ENCODE measurements at regions not wholly inside any gene's neighbourhood (a gene's known extent, or its start where the extent isn't known, plus 50 kb on each side); places are given as distances from the start of the nearest gene placed in this dataset.

DNA sequence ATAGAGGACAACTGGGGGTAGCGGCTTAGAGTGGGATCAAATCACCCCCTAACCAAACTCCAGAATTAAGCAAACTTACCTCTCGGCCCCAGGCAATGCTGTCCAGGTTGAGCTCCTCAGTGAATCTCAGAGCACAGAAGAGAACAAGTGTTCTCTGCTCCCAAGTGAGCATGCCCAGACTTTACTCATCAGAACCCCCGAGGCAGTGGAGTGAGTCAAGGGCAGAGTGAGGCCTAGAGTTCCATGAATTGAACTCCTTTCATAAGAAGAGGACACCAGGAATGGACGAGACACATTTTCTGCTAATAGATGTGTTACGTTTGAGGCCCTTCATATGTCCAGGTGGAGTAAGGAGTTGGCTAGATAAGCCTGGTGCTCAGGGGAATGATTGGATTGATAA lies 134.0 kb upstream of the DTNBP1 start:
- no peaks in the 10 kb centered on the region for H3K79me2 ChIP-seq (ENCODE audit: insufficient read depth, low read length)
- H3K9me3 ChIP-seq (replicated peaks in 1 of 2; ENCODE audit: control insufficient read depth in 1 of 2, insufficient read depth in 1 of 2, low read length in 2 of 2), result peaks cover 13 to 20% of the 10 kb centered on the region in 2 donors
- H3K27ac ChIP-seq (ENCODE audit: low read depth in 1 of 2, low read length in 2 of 2), result no peak overlapping the region
- Mint-ChIP-seq H3K9me3 (peaks cover 14 to 28% (median 20%) of the 10 kb centered on the region in 7 donors), H3K27ac (no peak overlapping the region), H3K4me3 (no peak overlapping the region), H3K4me1 (peaks cover 24% of the 10 kb centered on the region), H3K27me3 (ENCODE audit: low read depth in 3 of 3) (peaks cover 0 to 1% (median 0%) of the 10 kb centered on the region in 3 donors), H3K36me3 (peaks cover 2 to 6% of the 10 kb centered on the region in 2 donors)
- no peak overlapping the region for H2AFZ ChIP-seq (ENCODE audit: insufficient read depth, low read depth, low read length, poor library complexity, severe bottlenecking)
- H3K27me3 ChIP-seq (ENCODE audit: control insufficient read depth in 2 of 2, insufficient read depth in 2 of 2, low read length in 2 of 2), result no peaks in the 10 kb centered on the region
- H3K4me2 ChIP-seq (replicated peaks; ENCODE audit: extremely low read depth, low read length, poor library complexity, severe bottlenecking), result no peak overlapping the region
- WGBS (ENCODE audit: insufficient coverage), result 100% methylated on average over 1 of the region's 5 CpGs
- H3K36me3 ChIP-seq (replicated peaks in 1 of 2; ENCODE audit: control insufficient read depth in 1 of 2, insufficient read depth in 2 of 2, low read length in 2 of 2), result no peaks in the 10 kb centered on the region
- no peak overlapping the region for H3K9ac ChIP-seq (ENCODE audit: insufficient read depth, low read length, poor library complexity, severe bottlenecking)
- H3K4me1 ChIP-seq (ENCODE audit: control insufficient read depth in 1 of 2, insufficient read depth in 2 of 2, low read length in 2 of 2), result peaks cover 13 to 15% of the 10 kb centered on the region in 2 donors
- TF ChIP-seq, protein P1, sequence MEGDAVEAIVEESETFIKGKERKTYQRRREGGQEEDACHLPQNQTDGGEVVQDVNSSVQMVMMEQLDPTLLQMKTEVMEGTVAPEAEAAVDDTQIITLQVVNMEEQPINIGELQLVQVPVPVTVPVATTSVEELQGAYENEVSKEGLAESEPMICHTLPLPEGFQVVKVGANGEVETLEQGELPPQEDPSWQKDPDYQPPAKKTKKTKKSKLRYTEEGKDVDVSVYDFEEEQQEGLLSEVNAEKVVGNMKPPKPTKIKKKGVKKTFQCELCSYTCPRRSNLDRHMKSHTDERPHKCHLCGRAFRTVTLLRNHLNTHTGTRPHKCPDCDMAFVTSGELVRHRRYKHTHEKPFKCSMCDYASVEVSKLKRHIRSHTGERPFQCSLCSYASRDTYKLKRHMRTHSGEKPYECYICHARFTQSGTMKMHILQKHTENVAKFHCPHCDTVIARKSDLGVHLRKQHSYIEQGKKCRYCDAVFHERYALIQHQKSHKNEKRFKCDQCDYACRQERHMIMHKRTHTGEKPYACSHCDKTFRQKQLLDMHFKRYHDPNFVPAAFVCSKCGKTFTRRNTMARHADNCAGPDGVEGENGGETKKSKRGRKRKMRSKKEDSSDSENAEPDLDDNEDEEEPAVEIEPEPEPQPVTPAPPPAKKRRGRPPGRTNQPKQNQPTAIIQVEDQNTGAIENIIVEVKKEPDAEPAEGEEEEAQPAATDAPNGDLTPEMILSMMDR (IDR thresholded peaks at IDR 0.05), result no peak
- H4K20me1 ChIP-seq (ENCODE audit: insufficient read depth, low read length), result no peaks in the 10 kb centered on the region
- H3K4me3 ChIP-seq (replicated peaks in 1 of 3; ENCODE audit: low read depth in 2 of 3, low read length in 3 of 3), result no peak overlapping the region
- intact Hi-C loops (cut with micrococcal nuclease), result no loop called here
- DNase-seq, result no peak

DNA sequence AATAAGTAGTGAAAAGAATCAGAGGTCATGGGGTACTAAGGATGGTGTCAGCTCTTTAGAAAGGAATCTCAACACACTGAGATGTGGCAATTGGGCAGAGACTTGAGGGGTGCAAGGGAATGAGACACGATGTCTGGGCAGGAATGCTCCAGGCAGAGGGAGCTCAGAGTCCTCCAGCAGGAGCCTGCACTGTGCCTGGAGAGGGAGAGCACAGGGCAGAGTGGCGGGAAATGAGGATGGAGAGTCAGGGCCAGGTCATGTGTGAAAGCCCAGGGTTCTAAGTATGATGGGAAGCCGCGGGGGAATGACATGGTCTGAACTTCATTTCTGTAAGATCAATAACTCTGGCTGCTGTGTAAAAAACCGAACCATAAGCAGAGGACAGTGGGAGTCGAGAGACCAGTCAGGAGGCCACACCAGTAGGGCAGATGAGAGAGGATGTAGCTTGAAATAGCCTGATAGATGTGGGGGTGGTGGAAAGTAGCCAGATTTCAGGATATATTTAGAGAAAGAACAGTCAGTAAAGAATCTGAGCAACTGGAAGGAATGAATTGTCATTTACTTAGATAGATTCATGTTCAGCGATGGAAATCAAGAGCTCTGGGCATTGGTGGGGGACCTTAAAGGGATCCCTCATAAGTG lies 133.4 kb upstream of the DTNBP1 start:
- no peaks in the 10 kb centered on the region for H3K36me3 ChIP-seq (replicated peaks in 1 of 2; ENCODE audit: control insufficient read depth in 1 of 2, insufficient read depth in 2 of 2, low read length in 2 of 2)
- 100% methylated on average over 6 of the region's 7 CpGs for WGBS (ENCODE audit: insufficient coverage)
- H3K27ac Mint-ChIP-seq, result peak overlapping the region in 3 of 7 donors; percentile 12 to 83 (median 43)
- peaks cover 14 to 28% (median 20%) of the 10 kb centered on the region in 7 donors for H3K9me3 Mint-ChIP-seq
- no peaks in the 10 kb centered on the region for H4K20me1 ChIP-seq (ENCODE audit: insufficient read depth, low read length)
- H3K4me1 ChIP-seq (ENCODE audit: control insufficient read depth in 1 of 2, insufficient read depth in 2 of 2, low read length in 2 of 2), result peaks cover 17% of the 10 kb centered on the region in 2 donors
- H3K27me3 ChIP-seq (ENCODE audit: control insufficient read depth in 2 of 2, insufficient read depth in 2 of 2, low read length in 2 of 2), result no peaks in the 10 kb centered on the region
- peak overlapping the region in 1 of 3 experiments; percentile 0 for H3K4me3 ChIP-seq (replicated peaks in 1 of 3; ENCODE audit: low read depth in 2 of 3, low read length in 3 of 3)
- H3K9ac ChIP-seq (ENCODE audit: insufficient read depth, low read length, poor library complexity, severe bottlenecking), result no peak overlapping the region
- no peaks in the 10 kb centered on the region for H3K79me2 ChIP-seq (ENCODE audit: insufficient read depth, low read length)
- H3K4me3 Mint-ChIP-seq, result no peak overlapping the region
- no peak for DNase-seq
- no peak overlapping the region for H3K27ac ChIP-seq (ENCODE audit: low read depth in 1 of 2, low read length in 2 of 2)
- peaks cover 0 to 1% (median 0%) of the 10 kb centered on the region in 3 donors for H3K27me3 Mint-ChIP-seq (ENCODE audit: low read depth in 3 of 3)
- TF ChIP-seq, protein P1 (IDR thresholded peaks at IDR 0.05), result no peak
- H3K4me2 ChIP-seq (replicated peaks; ENCODE audit: extremely low read depth, low read length, poor library complexity, severe bottlenecking), result peak overlapping the region; percentile 8
- H3K36me3 Mint-ChIP-seq, result peaks cover 2 to 6% of the 10 kb centered on the region in 2 donors
- H3K9me3 ChIP-seq (replicated peaks in 1 of 2; ENCODE audit: control insufficient read depth in 1 of 2, insufficient read depth in 1 of 2, low read length in 2 of 2), result peaks cover 13 to 20% of the 10 kb centered on the region in 2 donors
- intact Hi-C loops (cut with micrococcal nuclease), result no loop called here
- H3K4me1 Mint-ChIP-seq, result peaks cover 30% of the 10 kb centered on the region
- H2AFZ ChIP-seq (ENCODE audit: insufficient read depth, low read depth, low read length, poor library complexity, severe bottlenecking), result no peak overlapping the region

All from CD14-positive monocyte (primary cell).